GM18517 (cell line): ENCODE measurements at regions not wholly inside any gene's neighbourhood (a gene's known extent, or its start where the extent isn't known, plus 50 kb on each side); places are given as distances from the start of the nearest gene placed in this dataset.
"Not testable (repeated sequence)": the region's sequence is repeated elsewhere in the genome, so short reads cannot be mapped to it uniquely, and the experiment has no call there.

Source experiments
- ATAC-seq: cut with Tn5 transposase; IDR thresholded peaks from one replicate; pipeline ENCODE4 v1.9.1; 2021; ENCODE audit warnings: mild to moderate bottlenecking, moderate library complexity; ENCODE audit not compliant: unreplicated experiment

- ATAC-seq: no peak
Observed at GRCh38 chr15:26037369-26037768, 174.2 kb upstream of the ATP10A start.

- ATAC-seq: no peak
Observed at GRCh38 chr15:26033493-26033892, 170.4 kb upstream of the ATP10A start.

- no peak for ATAC-seq
Observed at GRCh38 chr15:26032162-26032846, 169.2 kb upstream of the ATP10A start.

GRCh38 chr15:26029586-26029985 is 166.5 kb upstream of the ATP10A start:
- not testable (repeated sequence) for ATAC-seq

GRCh38 chr15:26029146-26029545 is 166.0 kb upstream of the ATP10A start:
- no peak for ATAC-seq

- no peak for ATAC-seq
Observed at GRCh38 chr15:26028086-26028740, 165.1 kb upstream of the ATP10A start.

GRCh38 chr15:26026671-26027070 is 163.5 kb upstream of the ATP10A start:
- not testable (repeated sequence) for ATAC-seq

- no peak for ATAC-seq
Observed at GRCh38 chr15:26024241-26024640, 161.1 kb upstream of the ATP10A start.

GRCh38 chr15:26023691-26024090 is 160.6 kb upstream of the ATP10A start:
- ATAC-seq: no peak

GRCh38 chr15:26023231-26023630 is 160.1 kb upstream of the ATP10A start:
- no peak for ATAC-seq

GRCh38 chr15:26020871-26021270 is 157.7 kb upstream of the ATP10A start:
- no peak for ATAC-seq

- no peak for ATAC-seq
Observed at GRCh38 chr15:26017665-26018064, 154.5 kb upstream of the ATP10A start.

- ATAC-seq: no peak
Observed at GRCh38 chr15:26015516-26016075, 152.5 kb upstream of the ATP10A start.

GRCh38 chr15:26013981-26014380 is 150.9 kb upstream of the ATP10A start:
- no peak for ATAC-seq

- ATAC-seq: no peak
Observed at GRCh38 chr15:26011916-26012315, 148.8 kb upstream of the ATP10A start.

- ATAC-seq: no peak
Observed at GRCh38 chr15:26007151-26007550, 144.0 kb upstream of the ATP10A start.

- no peak for ATAC-seq
Observed at GRCh38 chr15:26001201-26001600, 138.1 kb upstream of the ATP10A start.

GRCh38 chr15:25993506-25993905 is 130.4 kb upstream of the ATP10A start:
- no peak for ATAC-seq

GRCh38 chr15:25990220-25990619 is 127.1 kb upstream of the ATP10A start:
- no peak for ATAC-seq

- no peak for ATAC-seq
Observed at GRCh38 chr15:25989327-25989726, 126.2 kb upstream of the ATP10A start.

- not testable (repeated sequence) for ATAC-seq
Observed at GRCh38 chr15:25988716-25989115, 125.6 kb upstream of the ATP10A start.

- no peak for ATAC-seq
Observed at GRCh38 chr15:25987638-25988037, 124.5 kb upstream of the ATP10A start.
